ENCODE measurements at regions not wholly inside any gene's neighbourhood (a gene's known extent, or its start where the extent isn't known, plus 50 kb on each side); places are given as distances from the start of the nearest gene placed in this dataset.

DNA sequence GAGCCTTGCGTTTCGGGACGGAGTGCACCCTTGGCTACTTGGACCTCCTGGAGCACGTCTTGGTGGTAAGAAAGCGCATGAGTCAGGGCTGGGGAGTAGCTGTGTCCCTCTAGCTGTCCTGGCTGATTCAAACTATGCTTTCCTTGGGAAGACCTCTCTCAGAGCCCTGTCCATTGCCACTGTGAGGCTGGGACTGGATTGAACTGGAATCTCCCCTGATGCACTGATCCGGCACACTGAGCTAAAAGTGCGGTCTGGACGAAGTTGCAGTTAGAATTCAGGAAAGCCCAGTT lies 232.6 kb upstream of the TPM1 start:
- CTCF ChIA-PET: no interaction called here
- POLR2A ChIA-PET: no interaction called here
- no peak for DNase-seq
- intact Hi-C loops (cut with micrococcal nuclease): no loop called here
- no peaks in the 10 kb centered on the region for H3K4me1 ChIP-seq (ENCODE audit: control insufficient read depth in 2 of 2, insufficient read depth in 2 of 2, low read length in 2 of 2)
- no peak overlapping the region for H3K4me2 ChIP-seq (replicated peaks; ENCODE audit: low read depth, low read length, poor library complexity, severe bottlenecking)
- no peaks in the 10 kb centered on the region for H3K4me1 Mint-ChIP-seq
- no peak for ATAC-seq (ENCODE audit: low read depth)
- no peak overlapping the region for H3K9ac ChIP-seq (ENCODE audit: low read length)
- no peaks in the 10 kb centered on the region for H3K9me3 ChIP-seq (ENCODE audit: control extremely low read depth in 1 of 3, control insufficient read depth in 2 of 3, insufficient read depth in 1 of 3, low read length in 2 of 3)
- TF ChIP-seq, protein P1, sequence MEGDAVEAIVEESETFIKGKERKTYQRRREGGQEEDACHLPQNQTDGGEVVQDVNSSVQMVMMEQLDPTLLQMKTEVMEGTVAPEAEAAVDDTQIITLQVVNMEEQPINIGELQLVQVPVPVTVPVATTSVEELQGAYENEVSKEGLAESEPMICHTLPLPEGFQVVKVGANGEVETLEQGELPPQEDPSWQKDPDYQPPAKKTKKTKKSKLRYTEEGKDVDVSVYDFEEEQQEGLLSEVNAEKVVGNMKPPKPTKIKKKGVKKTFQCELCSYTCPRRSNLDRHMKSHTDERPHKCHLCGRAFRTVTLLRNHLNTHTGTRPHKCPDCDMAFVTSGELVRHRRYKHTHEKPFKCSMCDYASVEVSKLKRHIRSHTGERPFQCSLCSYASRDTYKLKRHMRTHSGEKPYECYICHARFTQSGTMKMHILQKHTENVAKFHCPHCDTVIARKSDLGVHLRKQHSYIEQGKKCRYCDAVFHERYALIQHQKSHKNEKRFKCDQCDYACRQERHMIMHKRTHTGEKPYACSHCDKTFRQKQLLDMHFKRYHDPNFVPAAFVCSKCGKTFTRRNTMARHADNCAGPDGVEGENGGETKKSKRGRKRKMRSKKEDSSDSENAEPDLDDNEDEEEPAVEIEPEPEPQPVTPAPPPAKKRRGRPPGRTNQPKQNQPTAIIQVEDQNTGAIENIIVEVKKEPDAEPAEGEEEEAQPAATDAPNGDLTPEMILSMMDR (IDR thresholded peaks at IDR 0.05): no peak
- no peak for TF ChIP-seq EZH2 (IDR thresholded peaks at IDR 0.05; ENCODE audit: borderline replicate concordance, insufficient read depth, low read depth, low read length, poor library complexity, severe bottlenecking)
- H3K4me3 Mint-ChIP-seq: no peak overlapping the region
- H3K79me2 ChIP-seq (ENCODE audit: control insufficient read depth, insufficient read depth, low read length): no peaks in the 10 kb centered on the region
- no peaks in the 10 kb centered on the region for H3K27me3 ChIP-seq (replicated peaks in 1 of 4; ENCODE audit: control extremely low read depth in 1 of 4, control insufficient read depth in 3 of 4, insufficient read depth in 4 of 4, low read length in 3 of 4)
- no peak overlapping the region for H2AFZ ChIP-seq (ENCODE audit: insufficient read depth, low read depth, low read length, poor library complexity, severe bottlenecking)
- no peak overlapping the region for H3K27ac Mint-ChIP-seq
- H3K9me3 Mint-ChIP-seq (ENCODE audit: insufficient read depth): no peaks in the 10 kb centered on the region
- whole genome bisulfite sequencing (ENCODE audit: insufficient coverage): 95% methylated on average over 8 of the region's 8 CpGs
- no peak overlapping the region for H3K4me3 ChIP-seq (ENCODE audit: control extremely low read depth in 1 of 5, extremely low read depth in 1 of 5, insufficient read depth in 1 of 5, low read depth in 2 of 5, low read length in 4 of 5)
- H3K27ac ChIP-seq (ENCODE audit: low read length in 2 of 2): no peak overlapping the region
- H3K36me3 ChIP-seq (replicated peaks in 1 of 2; ENCODE audit: control extremely low read depth in 1 of 2, control insufficient read depth in 1 of 2, extremely low read depth in 1 of 2, insufficient read depth in 2 of 2, low read length in 1 of 2): no peaks in the 10 kb centered on the region
- no peaks in the 10 kb centered on the region for H4K20me1 ChIP-seq (ENCODE audit: control insufficient read depth, insufficient read depth, low read length, poor library complexity, severe bottlenecking)
- peaks cover 4% of the 10 kb centered on the region for H3K27me3 Mint-ChIP-seq

DNA sequence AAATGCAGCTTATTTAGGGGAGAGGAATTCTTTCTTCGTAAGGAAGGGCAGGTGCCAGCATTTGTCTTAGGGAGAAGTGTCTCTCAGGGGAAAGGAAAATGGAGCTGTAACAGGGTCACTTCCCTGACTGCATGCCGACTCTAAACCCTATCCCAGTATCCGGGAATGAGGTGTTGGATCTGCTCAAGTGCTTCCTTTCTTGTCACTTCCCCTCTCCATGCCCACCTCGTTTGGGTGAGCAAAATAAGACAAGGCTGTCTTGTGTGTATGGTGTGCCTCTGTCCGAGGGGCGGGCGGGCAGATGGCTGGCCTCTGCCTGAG lies 230.1 kb upstream of the TPM1 start:
- WGBS (ENCODE audit: insufficient coverage): 100% methylated on average over 3 of the region's 7 CpGs
- POLR2A ChIA-PET: no interaction called here
- CTCF ChIA-PET: no interaction called here

More for the DNA sequence above, 230.1 kb upstream of the TPM1 start:
- peaks cover 4% of the 10 kb centered on the region for H3K27me3 Mint-ChIP-seq
- H3K27ac ChIP-seq (ENCODE audit: low read length in 2 of 2): no peak overlapping the region
- ATAC-seq (ENCODE audit: low read depth) (no peak), DNase-seq (no peak)
- no peaks in the 10 kb centered on the region for H3K4me1 Mint-ChIP-seq
- H4K20me1 ChIP-seq (ENCODE audit: control insufficient read depth, insufficient read depth, low read length, poor library complexity, severe bottlenecking): no peaks in the 10 kb centered on the region
- H3K9ac ChIP-seq (ENCODE audit: low read length): no peak overlapping the region
- H3K79me2 ChIP-seq (ENCODE audit: control insufficient read depth, insufficient read depth, low read length): no peaks in the 10 kb centered on the region
- TF ChIP-seq, protein P1 (IDR thresholded peaks at IDR 0.05): no peak
- TF ChIP-seq EZH2 (IDR thresholded peaks at IDR 0.05; ENCODE audit: borderline replicate concordance, insufficient read depth, low read depth, low read length, poor library complexity, severe bottlenecking): no peak
- H3K4me3 Mint-ChIP-seq: no peak overlapping the region
- H3K36me3 ChIP-seq (replicated peaks in 1 of 2; ENCODE audit: control extremely low read depth in 1 of 2, control insufficient read depth in 1 of 2, extremely low read depth in 1 of 2, insufficient read depth in 2 of 2, low read length in 1 of 2): no peaks in the 10 kb centered on the region
- H3K27me3 ChIP-seq (replicated peaks in 1 of 4; ENCODE audit: control extremely low read depth in 1 of 4, control insufficient read depth in 3 of 4, insufficient read depth in 4 of 4, low read length in 3 of 4): no peaks in the 10 kb centered on the region
- no peak overlapping the region for H3K4me2 ChIP-seq (replicated peaks; ENCODE audit: low read depth, low read length, poor library complexity, severe bottlenecking)
- intact Hi-C loops (cut with micrococcal nuclease): no loop called here
- no peaks in the 10 kb centered on the region for H3K9me3 ChIP-seq (ENCODE audit: control extremely low read depth in 1 of 3, control insufficient read depth in 2 of 3, insufficient read depth in 1 of 3, low read length in 2 of 3)
- H3K27ac Mint-ChIP-seq: no peak overlapping the region
- no peaks in the 10 kb centered on the region for H3K9me3 Mint-ChIP-seq (ENCODE audit: insufficient read depth)
- no peak overlapping the region for H3K4me3 ChIP-seq (ENCODE audit: control extremely low read depth in 1 of 5, extremely low read depth in 1 of 5, insufficient read depth in 1 of 5, low read depth in 2 of 5, low read length in 4 of 5)
- H3K4me1 ChIP-seq (ENCODE audit: control insufficient read depth in 2 of 2, insufficient read depth in 2 of 2, low read length in 2 of 2): no peaks in the 10 kb centered on the region
- no peak overlapping the region for H2AFZ ChIP-seq (ENCODE audit: insufficient read depth, low read depth, low read length, poor library complexity, severe bottlenecking)

Measured in B cell (primary cell).